ENCODE measurements at regions not wholly inside any gene's neighbourhood (a gene's known extent, or its start where the extent isn't known, plus 50 kb on each side); places are given as distances from the start of the nearest gene placed in this dataset.

GRCh38 chr18:45519411-45520280 lies 95.6 kb upstream of the SLC14A2 start:
- H4K20me1 ChIP-seq (ENCODE audit: insufficient read depth), result no peaks in the 10 kb centered on the region
- H3K4me1 ChIP-seq (ENCODE audit: control insufficient read depth in 1 of 2, insufficient read depth in 2 of 2, low read length in 2 of 2), result no peaks in the 10 kb centered on the region
- no peak overlapping the region for H3K9ac ChIP-seq (ENCODE audit: low read length)
- intact Hi-C loops (cut with micrococcal nuclease), result loop anchor here (5.0 kb wide), 1 partner anchor 43 kb away; no protein-coding TSS in a partner anchor
- no peak for TF ChIP-seq SP1 (IDR thresholded peaks at IDR 0.05; ENCODE audit: low read depth)
- no peak for TF ChIP-seq EZH2 (IDR thresholded peaks at IDR 0.05)
- TF ChIP-seq ZBTB33 (IDR thresholded peaks at IDR 0.05; ENCODE audit: extremely low read depth, insufficient replicate concordance, low read length), result no peak
- no peak for TF ChIP-seq TCF7L2 (IDR thresholded peaks at IDR 0.05; ENCODE audit: borderline replicate concordance, extremely low read depth, insufficient read depth, insufficient read length)
- no peak for TF ChIP-seq JUND (IDR thresholded peaks at IDR 0.05)
- TF ChIP-seq ELF1 (IDR thresholded peaks at IDR 0.05; ENCODE audit: borderline replicate concordance, low read depth), result no peak
- no peak for TF ChIP-seq EGR1 (IDR thresholded peaks at IDR 0.05; ENCODE audit: low read depth)
- TF ChIP-seq POLR2AphosphoS5 (IDR thresholded peaks at IDR 0.05; ENCODE audit: low read depth, low read length), result no peak
- TF ChIP-seq, protein P1, sequence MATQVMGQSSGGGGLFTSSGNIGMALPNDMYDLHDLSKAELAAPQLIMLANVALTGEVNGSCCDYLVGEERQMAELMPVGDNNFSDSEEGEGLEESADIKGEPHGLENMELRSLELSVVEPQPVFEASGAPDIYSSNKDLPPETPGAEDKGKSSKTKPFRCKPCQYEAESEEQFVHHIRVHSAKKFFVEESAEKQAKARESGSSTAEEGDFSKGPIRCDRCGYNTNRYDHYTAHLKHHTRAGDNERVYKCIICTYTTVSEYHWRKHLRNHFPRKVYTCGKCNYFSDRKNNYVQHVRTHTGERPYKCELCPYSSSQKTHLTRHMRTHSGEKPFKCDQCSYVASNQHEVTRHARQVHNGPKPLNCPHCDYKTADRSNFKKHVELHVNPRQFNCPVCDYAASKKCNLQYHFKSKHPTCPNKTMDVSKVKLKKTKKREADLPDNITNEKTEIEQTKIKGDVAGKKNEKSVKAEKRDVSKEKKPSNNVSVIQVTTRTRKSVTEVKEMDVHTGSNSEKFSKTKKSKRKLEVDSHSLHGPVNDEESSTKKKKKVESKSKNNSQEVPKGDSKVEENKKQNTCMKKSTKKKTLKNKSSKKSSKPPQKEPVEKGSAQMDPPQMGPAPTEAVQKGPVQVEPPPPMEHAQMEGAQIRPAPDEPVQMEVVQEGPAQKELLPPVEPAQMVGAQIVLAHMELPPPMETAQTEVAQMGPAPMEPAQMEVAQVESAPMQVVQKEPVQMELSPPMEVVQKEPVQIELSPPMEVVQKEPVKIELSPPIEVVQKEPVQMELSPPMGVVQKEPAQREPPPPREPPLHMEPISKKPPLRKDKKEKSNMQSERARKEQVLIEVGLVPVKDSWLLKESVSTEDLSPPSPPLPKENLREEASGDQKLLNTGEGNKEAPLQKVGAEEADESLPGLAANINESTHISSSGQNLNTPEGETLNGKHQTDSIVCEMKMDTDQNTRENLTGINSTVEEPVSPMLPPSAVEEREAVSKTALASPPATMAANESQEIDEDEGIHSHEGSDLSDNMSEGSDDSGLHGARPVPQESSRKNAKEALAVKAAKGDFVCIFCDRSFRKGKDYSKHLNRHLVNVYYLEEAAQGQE (IDR thresholded peaks at IDR 0.05; ENCODE audit: low read depth), result no peak
- ATAC-seq (no peak), DNase-seq (ENCODE audit: low read depth, low spot score) (no peak)
- no peak overlapping the region for H3K4me2 ChIP-seq (ENCODE audit: low read length)
- H3K27ac ChIP-seq (ENCODE audit: low read depth, low read length), result no peak overlapping the region
- ChIA-PET POLR2A (no interaction called here), RAD21 (ENCODE audit: low non-redundant PET in 1 of 2, low total read pairs in 2 of 2, uncharacterized antibody in 2 of 2, unreplicated experiment in 2 of 2) (no interaction called here), CTCF (no interaction called here)
- no peaks in the 10 kb centered on the region for H3K27me3 ChIP-seq (ENCODE audit: insufficient read depth, low read length)
- H3K4me3 ChIP-seq (replicated peaks in 1 of 2; ENCODE audit: low read depth in 1 of 2, low read length in 2 of 2), result no peak overlapping the region
- H3K9me3 ChIP-seq (ENCODE audit: control insufficient read depth in 1 of 2, insufficient read depth in 1 of 2, low read depth in 1 of 2, low read length in 2 of 2), result no peaks in the 10 kb centered on the region
- no TSS peak for BruUV-seq (replicated peaks)
- H3K9me2 ChIP-seq (ENCODE audit: insufficient read depth), result no peaks in the 10 kb centered on the region
- no peak overlapping the region for H2AFZ ChIP-seq (ENCODE audit: low read depth, low read length, poor library complexity, severe bottlenecking)
- no peaks in the 10 kb centered on the region for H3K79me2 ChIP-seq (ENCODE audit: insufficient read depth, low read length)
- H3K36me3 ChIP-seq (ENCODE audit: control insufficient read depth in 1 of 2, insufficient read depth in 2 of 2, low read length in 2 of 2), result no peaks in the 10 kb centered on the region
